OCI-LY7 (cell line): ENCODE measurements at regions not wholly inside any gene's neighbourhood (a gene's known extent, or its start where the extent isn't known, plus 50 kb on each side); places are given as distances from the start of the nearest gene placed in this dataset.

ENCODE experiments used
- BruUV-seq: library from RNA; stranded (reverse); fragments of 400-500 nt; replicated peaks from 2 replicates; lab custom pipeline; 2021; lab: Mats Ljungman, UMichigan
- CTCF ChIA-PET: fragments of 300-600 bp; sonication (Branson Sonifier 250); formaldehyde crosslinking; loops from one replicate; lab custom pipeline; 2022; ENCODE audit warnings: antibody characterized with exemption; ENCODE audit not compliant: unreplicated experiment; lab: Charles Lee
- POLR2A ChIA-PET: fragments of 300-600 bp; sonication (Branson Sonifier 250); formaldehyde crosslinking; loops from one replicate; lab custom pipeline; 2022; ENCODE audit warnings: antibody characterized with exemption; lab: Charles Lee
- DNase-seq: peaks from one replicate; pipeline ENCODE4 v3.0.0-alpha.2; 2015; ENCODE audit warnings: low spot score
- H2AFZ ChIP-seq: fragments of 200-600 bp; sonication (generic), shearing (Covaris generic); 2 replicates; pipeline ENCODE4 v1.6.1; 2014; ENCODE audit warnings: mild to moderate bottlenecking, antibody characterized with exemption, low read length, moderate library complexity
- H3K27ac ChIP-seq: fragments of 200-600 bp; sonication (generic); 2 replicates; pipeline ENCODE4 v1.5.1; 2014; ENCODE audit warnings: mixed run types, low read depth, mild to moderate bottlenecking, moderate library complexity, low read length, inconsistent platforms; ENCODE audit not compliant: poor library complexity, severe bottlenecking
- H3K36me3 ChIP-seq: fragments of 200-600 bp; sonication (generic); 2 replicates; pipeline ENCODE4 v1.6.1; 2014; ENCODE audit warnings: mild to moderate bottlenecking, antibody characterized with exemption, low read length, moderate library complexity, mixed read lengths; ENCODE audit not compliant: insufficient read depth
- H3K4me1 ChIP-seq: fragments of 200-600 bp; sonication (generic); 2 replicates; pipeline ENCODE4 v1.5.1; 2014; ENCODE audit warnings: mild to moderate bottlenecking, low read length; ENCODE audit not compliant: insufficient read depth, poor library complexity, severe bottlenecking
- H3K4me2 ChIP-seq: fragments of 200-600 bp; sonication (generic); 2 replicates; pipeline ENCODE4 v1.6.1; 2014; ENCODE audit warnings: mild to moderate bottlenecking, low read length
- H3K4me3 ChIP-seq: fragments of 200-600 bp; sonication (generic); 2 replicates; pipeline ENCODE4 v1.5.1; 2014; ENCODE audit warnings: mild to moderate bottlenecking, low read depth, low read length; ENCODE audit not compliant: poor library complexity, severe bottlenecking
- H3K79me2 ChIP-seq: fragments of 200-600 bp; sonication (generic); 2 replicates; pipeline ENCODE4 v1.6.1; 2016; ENCODE audit warnings: low read depth, mild to moderate bottlenecking, low read length, moderate library complexity, mixed read lengths; ENCODE audit not compliant: insufficient read depth
- H3K9me2 ChIP-seq: fragments of 200-600 bp; sonication (generic); 2 replicates; pipeline ENCODE4 v1.6.1; 2016; ENCODE audit warnings: mild to moderate bottlenecking, low read length, mixed read lengths; ENCODE audit not compliant: insufficient read depth
- H3K9me3 ChIP-seq: fragments of 200-600 bp; sonication (generic); 2 replicates; pipeline ENCODE4 v1.6.1; 2014; ENCODE audit warnings: mild to moderate bottlenecking, mixed run types, low read length, mixed read lengths
- H4K20me1 ChIP-seq: fragments of 200-600 bp; sonication (generic); 2 replicates; pipeline ENCODE4 v1.6.1; 2014; ENCODE audit warnings: mild to moderate bottlenecking, antibody characterized with exemption, low read length, moderate library complexity, mixed read lengths; ENCODE audit not compliant: insufficient read depth
- EZH2phosphoT487 ChIP-seq: fragments of 200-600 bp; sonication (generic); IDR thresholded peaks from 2 replicates; pipeline ENCODE4 v1.6.1; 2018; ENCODE audit warnings: low read depth, borderline replicate concordance, mild to moderate bottlenecking, mixed run types, antibody characterized with exemption, low read length, moderate library complexity, mixed read lengths
- intact Hi-C: fragments of 100-400 bp; cut with micrococcal nuclease; formaldehyde crosslinking; loops from one replicate; pipeline ENCODE4 v1.10.0; 2022; ENCODE audit not compliant: unreplicated experiment
- TF ChIP-seq, protein P1 (sequence below): fragments of 200-600 bp; sonication (generic); conservative IDR thresholded peaks from 2 replicates; pipeline ENCODE4 v1.5.1; 2014; ENCODE audit warnings: mild to moderate bottlenecking, antibody characterized with exemption, low read length, moderate library complexity, mixed read lengths

DNA sequence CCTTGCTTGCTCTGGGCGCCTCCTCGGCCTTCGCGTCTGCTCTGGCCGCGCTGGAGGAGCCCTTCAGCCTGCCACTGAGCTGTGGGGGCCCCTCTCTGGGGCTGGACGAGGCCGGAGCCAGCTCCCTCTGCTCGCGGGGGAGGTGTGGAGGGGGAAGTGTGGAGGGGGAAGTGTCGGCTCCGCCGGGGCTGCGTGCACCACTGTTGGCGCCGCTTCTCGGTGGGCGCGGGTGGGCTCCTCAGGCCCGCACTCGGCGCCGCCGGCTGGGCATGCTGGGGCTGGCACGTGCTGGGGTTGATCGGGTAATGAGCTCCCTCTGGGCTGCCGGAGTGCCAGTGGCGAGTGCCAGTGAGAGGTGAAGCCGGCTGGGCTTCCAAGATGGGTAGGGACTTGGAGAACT is 116.7 kb downstream of the CPXCR1 start:
- intact Hi-C loops = no loop called here
- no peaks in the 10 kb centered on the region for H4K20me1 ChIP-seq
- H3K4me2 ChIP-seq = no peak overlapping the region
- H3K79me2 ChIP-seq = no peaks in the 10 kb centered on the region
- CTCF ChIA-PET = no interaction called here
- H3K9me3 ChIP-seq = no peaks in the 10 kb centered on the region
- no TSS peak for BruUV-seq
- no peak for DNase-seq
- POLR2A ChIA-PET = no interaction called here
- H3K27ac ChIP-seq = no peak overlapping the region
- TF ChIP-seq, protein P1, sequence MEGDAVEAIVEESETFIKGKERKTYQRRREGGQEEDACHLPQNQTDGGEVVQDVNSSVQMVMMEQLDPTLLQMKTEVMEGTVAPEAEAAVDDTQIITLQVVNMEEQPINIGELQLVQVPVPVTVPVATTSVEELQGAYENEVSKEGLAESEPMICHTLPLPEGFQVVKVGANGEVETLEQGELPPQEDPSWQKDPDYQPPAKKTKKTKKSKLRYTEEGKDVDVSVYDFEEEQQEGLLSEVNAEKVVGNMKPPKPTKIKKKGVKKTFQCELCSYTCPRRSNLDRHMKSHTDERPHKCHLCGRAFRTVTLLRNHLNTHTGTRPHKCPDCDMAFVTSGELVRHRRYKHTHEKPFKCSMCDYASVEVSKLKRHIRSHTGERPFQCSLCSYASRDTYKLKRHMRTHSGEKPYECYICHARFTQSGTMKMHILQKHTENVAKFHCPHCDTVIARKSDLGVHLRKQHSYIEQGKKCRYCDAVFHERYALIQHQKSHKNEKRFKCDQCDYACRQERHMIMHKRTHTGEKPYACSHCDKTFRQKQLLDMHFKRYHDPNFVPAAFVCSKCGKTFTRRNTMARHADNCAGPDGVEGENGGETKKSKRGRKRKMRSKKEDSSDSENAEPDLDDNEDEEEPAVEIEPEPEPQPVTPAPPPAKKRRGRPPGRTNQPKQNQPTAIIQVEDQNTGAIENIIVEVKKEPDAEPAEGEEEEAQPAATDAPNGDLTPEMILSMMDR = no peak
- TF ChIP-seq EZH2phosphoT487 = no peak
- no peak overlapping the region for H2AFZ ChIP-seq
- no peak overlapping the region for H3K4me3 ChIP-seq
- no peaks in the 10 kb centered on the region for H3K4me1 ChIP-seq
- H3K9me2 ChIP-seq = no peaks in the 10 kb centered on the region
- no peaks in the 10 kb centered on the region for H3K36me3 ChIP-seq

DNA sequence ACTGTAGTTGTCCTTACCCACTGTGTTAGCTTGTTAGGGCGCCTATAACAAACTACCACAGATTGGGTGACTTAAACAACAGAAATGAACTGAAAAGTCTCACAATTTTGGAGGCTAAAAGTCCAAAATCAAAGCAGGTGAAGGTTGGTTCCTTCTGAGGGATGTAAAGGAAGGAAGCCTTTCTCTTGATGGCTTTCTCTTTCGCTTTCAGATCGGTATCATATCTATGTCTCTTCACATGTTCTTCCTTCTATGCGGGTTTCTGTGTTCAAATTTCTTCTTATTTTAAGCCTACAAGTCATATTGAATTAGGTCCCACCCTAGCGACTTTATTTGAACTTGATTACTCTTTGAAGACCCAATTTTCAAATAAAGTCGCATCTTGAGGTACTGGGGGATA is 118.6 kb downstream of the CPXCR1 start:
- TF ChIP-seq, protein P1 = no peak
- TF ChIP-seq EZH2phosphoT487 = no peak
- no peaks in the 10 kb centered on the region for H3K9me2 ChIP-seq
- DNase-seq = no peak
- no peak overlapping the region for H2AFZ ChIP-seq
- intact Hi-C loops = no loop called here
- H3K4me2 ChIP-seq = no peak overlapping the region
- CTCF ChIA-PET = no interaction called here
- no peaks in the 10 kb centered on the region for H3K79me2 ChIP-seq
- no peaks in the 10 kb centered on the region for H4K20me1 ChIP-seq
- POLR2A ChIA-PET = no interaction called here
- no peak overlapping the region for H3K27ac ChIP-seq
- no peaks in the 10 kb centered on the region for H3K9me3 ChIP-seq
- BruUV-seq = no TSS peak
- H3K4me3 ChIP-seq = no peak overlapping the region
- H3K4me1 ChIP-seq = no peaks in the 10 kb centered on the region
- H3K36me3 ChIP-seq = no peaks in the 10 kb centered on the region

DNA sequence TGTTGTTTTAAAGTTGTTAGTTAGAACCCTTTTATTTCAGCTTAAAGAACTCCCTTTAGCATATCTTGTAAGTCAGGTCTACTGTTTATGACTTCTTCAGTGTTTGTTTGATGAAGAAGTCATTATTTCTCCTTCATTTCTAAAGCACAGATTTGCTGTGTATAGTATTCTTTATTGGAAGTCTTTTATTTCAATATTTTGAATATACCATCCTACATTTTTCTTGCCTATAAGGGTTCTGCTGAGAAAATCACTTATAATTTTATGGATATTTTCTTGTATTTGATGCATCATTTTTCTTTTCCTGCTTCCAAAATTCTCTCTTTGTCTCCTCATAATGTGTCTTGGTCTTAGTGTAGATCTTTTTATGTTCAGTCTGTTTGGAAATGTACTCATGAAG is 134.5 kb downstream of the CPXCR1 start:
- ChIA-PET CTCF (no interaction called here), POLR2A (no interaction called here)
- no peak overlapping the region for H3K4me3 ChIP-seq
- no peaks in the 10 kb centered on the region for H4K20me1 ChIP-seq
- BruUV-seq = no TSS peak
- no peak overlapping the region for H3K4me2 ChIP-seq
- no peaks in the 10 kb centered on the region for H3K36me3 ChIP-seq
- intact Hi-C loops = no loop called here
- no peaks in the 10 kb centered on the region for H3K79me2 ChIP-seq
- no peaks in the 10 kb centered on the region for H3K4me1 ChIP-seq
- TF ChIP-seq EZH2phosphoT487 = no peak
- TF ChIP-seq, protein P1 = no peak
- H3K27ac ChIP-seq = no peak overlapping the region
- no peak overlapping the region for H2AFZ ChIP-seq
- H3K9me2 ChIP-seq = no peaks in the 10 kb centered on the region
- H3K9me3 ChIP-seq = no peaks in the 10 kb centered on the region
- no peak for DNase-seq
